Activated CD8-positive, alpha-beta memory T cell treated with anti-CD3 and anti-CD28 coated beads, Interleukin-2, amount 50 U/mL, for 48 hours (primary cell): ENCODE measurements at regions not wholly inside any gene's neighbourhood (a gene's known extent, or its start where the extent isn't known, plus 50 kb on each side); places are given as distances from the start of the nearest gene placed in this dataset.

Experiments
- DNase-seq: peaks from one replicate; pipeline ENCODE4 v3.0.0-alpha.2; 2020

DNA sequence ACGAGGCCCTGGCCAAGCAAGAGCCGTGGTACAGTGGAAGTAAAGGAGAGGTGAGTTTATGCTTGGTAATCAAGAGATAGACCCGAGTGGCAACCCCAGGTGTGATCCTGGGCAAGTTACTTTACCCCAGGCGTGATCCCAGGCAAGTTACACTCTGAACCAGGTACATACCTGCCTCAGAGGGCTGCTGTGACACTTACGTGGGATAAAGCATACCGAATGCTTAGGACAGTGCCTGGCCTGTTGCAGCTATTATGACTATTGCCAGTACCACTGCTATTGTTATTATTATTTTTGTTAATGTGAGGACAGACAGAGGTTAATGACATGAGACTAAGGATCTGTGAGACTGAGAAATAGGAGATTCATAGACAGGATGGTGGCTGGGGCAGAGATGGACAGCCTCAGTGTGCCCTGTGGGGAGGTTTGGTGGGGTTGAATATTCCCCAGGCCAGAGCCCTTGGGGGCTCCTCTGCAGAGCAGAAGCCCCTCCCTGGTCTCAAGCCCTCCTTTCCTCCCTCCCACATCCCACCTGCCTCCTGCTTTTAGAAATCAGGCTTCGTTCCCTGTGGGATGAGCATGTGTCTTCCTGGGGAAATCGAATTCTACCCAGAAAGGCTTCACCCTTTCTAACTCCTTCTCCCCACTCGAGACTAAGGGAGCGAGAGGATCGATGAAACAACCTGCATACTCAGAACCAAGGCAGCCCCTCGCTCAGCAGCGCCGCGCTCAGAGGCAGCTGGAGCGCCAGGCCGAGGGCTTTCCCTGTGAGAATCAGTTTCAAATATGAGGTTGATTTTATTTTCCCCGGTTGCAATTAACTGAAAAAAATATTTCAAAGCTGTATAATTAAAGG, 62.0 kb upstream of the SIX3 start:
- no peak for DNase-seq

DNA sequence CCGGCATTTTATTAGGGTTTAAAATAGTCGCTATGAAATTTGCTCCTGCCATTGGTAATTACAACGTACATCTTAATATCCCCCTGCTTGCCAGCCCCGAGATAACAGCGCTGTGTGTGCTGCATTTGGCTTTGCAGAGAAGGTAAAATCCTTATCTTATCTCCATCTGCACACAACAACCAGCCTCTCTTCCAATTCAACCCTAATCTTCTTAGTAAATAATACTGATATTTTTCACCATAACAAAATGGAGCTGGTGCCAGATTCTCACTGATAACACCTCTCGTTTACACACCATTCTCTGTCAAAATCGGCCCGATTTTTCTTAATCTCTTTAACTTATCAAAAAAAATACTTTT, 61.4 kb upstream of the SIX3 start:
- DNase-seq: no peak

DNA sequence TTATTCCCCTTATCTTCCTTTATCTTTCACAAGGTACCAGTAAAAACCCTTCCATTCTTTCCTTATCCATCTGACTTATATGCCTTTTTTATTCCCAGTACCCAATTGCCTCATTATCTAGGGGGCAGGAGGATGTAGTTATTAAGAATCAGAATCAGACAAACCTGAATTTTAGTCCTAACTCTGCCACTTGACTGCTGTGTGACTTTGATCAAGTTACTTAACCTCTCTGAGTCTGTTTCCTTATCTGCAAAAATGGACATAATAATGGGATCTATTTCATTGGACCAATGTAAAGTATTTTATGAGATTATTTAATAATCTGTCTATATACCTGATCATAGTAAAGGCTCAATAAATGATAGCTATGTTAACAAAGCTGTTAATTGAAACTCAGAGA, 59.6 kb upstream of the SIX3 start:
- no peak for DNase-seq

DNA sequence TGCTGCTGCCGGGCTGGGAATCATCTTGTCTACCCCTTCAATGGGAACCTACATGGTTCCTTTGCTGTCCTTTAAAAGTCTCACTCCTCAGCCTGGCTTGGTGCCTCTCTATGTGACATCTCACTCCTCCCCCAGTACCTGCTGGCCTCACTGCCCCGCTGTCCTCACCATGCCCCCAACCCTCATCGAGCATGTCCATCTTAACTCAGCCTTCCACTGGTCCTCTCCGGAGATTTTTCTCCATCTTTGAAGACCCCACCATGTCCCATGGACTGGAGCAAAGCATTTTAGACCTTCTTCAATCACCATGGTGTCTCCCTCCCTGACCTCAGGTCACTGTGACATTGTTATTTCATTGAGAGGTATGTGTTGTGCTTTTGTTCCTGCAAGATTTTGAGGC, 58.1 kb upstream of the SIX3 start:
- DNase-seq: no peak

DNA sequence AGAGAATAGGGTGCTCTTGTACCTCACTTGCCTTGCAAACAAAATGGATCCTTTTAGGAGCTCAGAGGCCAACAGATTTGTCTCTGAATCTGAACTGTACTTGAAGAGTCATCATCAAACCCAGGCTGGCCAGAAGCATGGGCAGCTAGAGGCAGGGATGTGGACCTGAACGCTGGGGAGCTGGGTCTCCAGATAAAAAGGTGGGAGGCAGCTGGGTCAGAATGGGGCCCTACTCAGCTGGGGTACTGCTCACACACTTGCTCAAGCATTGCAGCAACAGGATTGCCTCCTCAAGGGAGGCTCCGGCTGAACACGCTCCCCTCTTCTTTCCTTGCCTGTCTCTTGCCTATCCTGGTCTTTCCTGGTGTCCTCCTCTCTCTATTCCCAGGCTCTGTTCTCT, 57.3 kb upstream of the SIX3 start:
- no peak for DNase-seq

DNA sequence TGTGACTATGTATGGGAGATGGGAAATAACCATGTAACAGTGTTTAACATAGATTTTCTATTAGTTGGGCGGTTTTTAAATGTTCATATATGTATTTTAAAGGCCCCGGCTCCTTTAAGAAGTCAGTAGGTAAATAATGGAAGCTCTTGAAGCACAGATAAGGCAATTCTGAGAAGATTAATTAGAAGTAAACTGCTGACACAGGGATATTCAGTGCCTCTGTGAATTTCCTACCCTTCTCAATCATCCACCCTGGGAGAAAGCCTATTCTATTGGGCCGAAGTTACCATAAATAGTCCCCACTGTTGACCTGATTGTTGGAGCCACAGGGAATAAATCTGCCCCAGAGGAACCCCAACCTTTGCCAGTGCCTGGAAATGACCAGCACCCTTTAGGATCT, 56.8 kb upstream of the SIX3 start:
- DNase-seq: no peak

DNA sequence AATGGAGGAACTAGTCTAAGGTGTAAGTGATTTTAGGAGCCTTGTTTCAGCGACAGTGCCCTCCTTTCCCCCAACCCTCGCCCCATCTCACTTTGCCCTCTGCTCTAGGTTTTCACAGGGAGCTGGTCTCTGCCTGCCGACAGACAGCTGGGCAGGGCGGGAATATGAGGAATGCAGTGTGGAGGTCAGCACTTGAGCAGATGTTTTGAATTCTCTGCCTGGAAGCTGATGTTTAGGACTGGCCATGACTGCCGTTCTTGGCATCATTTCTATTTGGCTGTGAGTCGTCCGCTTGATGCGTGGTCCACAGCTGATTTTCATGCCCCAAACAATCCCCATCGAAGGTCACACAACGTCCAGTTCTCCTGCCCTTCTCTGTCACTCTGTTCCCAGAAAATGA, 55.1 kb upstream of the SIX3 start:
- DNase-seq: no peak

DNA sequence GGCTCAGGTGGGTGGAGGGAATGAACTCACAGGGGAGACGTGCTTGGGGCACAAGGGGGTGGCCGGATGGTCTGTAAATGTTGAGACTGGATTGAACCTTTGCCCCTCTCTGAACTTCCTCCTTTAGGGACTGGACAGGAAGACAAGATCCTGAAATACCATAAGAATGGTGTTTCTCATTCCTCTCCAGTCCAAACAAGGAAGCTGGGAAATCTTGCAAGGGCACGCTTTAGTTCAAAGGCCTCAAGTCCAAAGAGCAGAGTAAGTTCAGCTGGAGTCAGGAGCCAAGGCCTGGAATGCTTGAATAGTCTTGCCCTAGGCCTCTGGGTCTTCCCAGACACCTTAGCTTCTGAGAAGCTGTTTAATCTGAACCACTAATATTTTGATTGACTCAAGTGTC, 52.4 kb upstream of the SIX3 start:
- DNase-seq: no peak
